ENCODE measurements at regions not wholly inside any gene's neighbourhood (a gene's known extent, or its start where the extent isn't known, plus 50 kb on each side); places are given as distances from the start of the nearest gene placed in this dataset.

GRCh38 chr10:1950803-1951495 lies 213.6 kb upstream of the ADARB2 start (continued):
- TF ChIP-seq CTCF (conservative IDR thresholded peaks at IDR 0.05; ENCODE audit: low read depth, low read length) (no peak), MXI1 (IDR thresholded peaks at IDR 0.05; ENCODE audit: borderline replicate concordance, low read depth, low read length) (no peak)

- TF ChIP-seq CHD1 (IDR thresholded peaks at IDR 0.05; ENCODE audit: low read depth, low read length) (no peak), NFE2L2 (IDR thresholded peaks at IDR 0.05; ENCODE audit: low read depth, low read length) (no peak), RCOR1 (IDR thresholded peaks at IDR 0.05; ENCODE audit: insufficient replicate concordance, low read length) (no peak), MXI1 (IDR thresholded peaks at IDR 0.05; ENCODE audit: borderline replicate concordance, low read depth, low read length) (no peak), ELK1 (IDR thresholded peaks at IDR 0.05; ENCODE audit: borderline replicate concordance, low read depth, low read length) (no peak), RAD21 (IDR thresholded peaks at IDR 0.05; ENCODE audit: low read length) (no peak), USF2 (IDR thresholded peaks at IDR 0.05; ENCODE audit: low read depth, low read length) (no peak), CEBPB (IDR thresholded peaks at IDR 0.05; ENCODE audit: low read depth, low read length) (no peak), MAZ (IDR thresholded peaks at IDR 0.05; ENCODE audit: borderline replicate concordance, low read depth, low read length) (no peak), BHLHE40 (IDR thresholded peaks at IDR 0.05; ENCODE audit: low read depth, low read length) (no peak), FOS (IDR thresholded peaks at IDR 0.05; ENCODE audit: low read depth, low read length) (no peak)
- POLR2A ChIA-PET (ENCODE audit: unreplicated experiment) = no interaction called here
- H2AK5ac ChIP-seq (ENCODE audit: low read depth, low read length) = no peak overlapping the region
- H2BK5ac ChIP-seq (ENCODE audit: low read depth, low read length, poor library complexity, severe bottlenecking) = no peak overlapping the region
- no peak overlapping the region for H2BK120ac ChIP-seq (ENCODE audit: low read depth, low read length)
- no peak overlapping the region for H2AFZ ChIP-seq (replicated peaks; ENCODE audit: low read length, poor library complexity)
- H2BK20ac ChIP-seq (ENCODE audit: low read depth, low read length) = no peak overlapping the region
- no peak overlapping the region for H3K9ac ChIP-seq (ENCODE audit: low read depth, low read length)
- H3K79me1 ChIP-seq (ENCODE audit: low read depth in 1 of 2, low read length in 2 of 2) = no peaks in the 10 kb centered on the region
- no peak for ATAC-seq (ENCODE audit: low read depth)
- dilution Hi-C loops (cut with HindIII; ENCODE audit: low sequenced_read_pairs, unreplicated experiment) (no loop called here), in situ Hi-C loops (cut with MboI; ENCODE audit: low sequenced_read_pairs) (no loop called here), intact Hi-C loops (cut with micrococcal nuclease) (no loop called here)
- no peak overlapping the region for H3K56ac ChIP-seq (ENCODE audit: extremely low read depth, insufficient read depth, low read length)
- no peaks in the 10 kb centered on the region for H3K36me3 ChIP-seq (ENCODE audit: control insufficient read depth, insufficient read depth, low read length)
- no peak overlapping the region for H4K8ac ChIP-seq (ENCODE audit: low read depth in 2 of 2, low read length in 2 of 2)
- no peak overlapping the region for H3K18ac ChIP-seq (ENCODE audit: low read depth, low read length)
- no peak for DNase-seq
- no peak overlapping the region for H3K4me2 ChIP-seq (ENCODE audit: low read depth, low read length)
- H2AK9ac ChIP-seq (replicated peaks; ENCODE audit: low read depth, low read length, poor library complexity) = no peak overlapping the region
- no peaks in the 10 kb centered on the region for H3K27me3 ChIP-seq (ENCODE audit: control insufficient read depth, insufficient read depth, low read length)
- H4K91ac ChIP-seq (ENCODE audit: insufficient read depth, low read depth, low read length) = no peak overlapping the region
- 40% methylated on average over 1 of the region's 4 CpGs; no CpG with 5 or more reads in 1 of the 2 experiments for WGBS, 2 experiments (ENCODE audit: extremely low coverage in 2 of 2, insufficient read length in 1 of 2)
- H3K14ac ChIP-seq (replicated peaks; ENCODE audit: low read depth, low read length) = no peak overlapping the region
- H4K20me1 ChIP-seq (ENCODE audit: insufficient read depth, low read length) = no peaks in the 10 kb centered on the region
- no peak overlapping the region for H3K23ac ChIP-seq (ENCODE audit: low read depth, low read length)
- H4K5ac ChIP-seq (ENCODE audit: low read depth, low read length) = no peak overlapping the region
- H3K4ac ChIP-seq (ENCODE audit: low read depth, low read length) = no peak overlapping the region
- H3K9me3 ChIP-seq (ENCODE audit: control insufficient read depth, insufficient read depth, low read length) = peaks cover 27% of the 10 kb centered on the region
- no peak overlapping the region for H3K27ac ChIP-seq (ENCODE audit: insufficient read depth, low read length)
- BruUV-seq (replicated peaks) = no TSS peak
- no peak overlapping the region for H2BK15ac ChIP-seq (ENCODE audit: low read depth, low read length)
- CTCF ChIA-PET = interaction anchor here (0.7 kb wide), 1 partner anchor 176 kb away, joined by 5 read pairs; no protein-coding TSS in a partner anchor
- no peaks in the 10 kb centered on the region for H3K4me1 ChIP-seq (ENCODE audit: control insufficient read depth, insufficient read depth, low read length)
- no peak overlapping the region for H3K4me3 ChIP-seq (ENCODE audit: insufficient read depth, low read depth, low read length)
- no peaks in the 10 kb centered on the region for H3K9me1 ChIP-seq (ENCODE audit: insufficient read depth, low read length)
Measured at GRCh38 chr10:1947464-1948003, 210.2 kb upstream of the ADARB2 start.
